ENCODE measurements at regions not wholly inside any gene's neighbourhood (a gene's known extent, or its start where the extent isn't known, plus 50 kb on each side); places are given as distances from the start of the nearest gene placed in this dataset.

DNA sequence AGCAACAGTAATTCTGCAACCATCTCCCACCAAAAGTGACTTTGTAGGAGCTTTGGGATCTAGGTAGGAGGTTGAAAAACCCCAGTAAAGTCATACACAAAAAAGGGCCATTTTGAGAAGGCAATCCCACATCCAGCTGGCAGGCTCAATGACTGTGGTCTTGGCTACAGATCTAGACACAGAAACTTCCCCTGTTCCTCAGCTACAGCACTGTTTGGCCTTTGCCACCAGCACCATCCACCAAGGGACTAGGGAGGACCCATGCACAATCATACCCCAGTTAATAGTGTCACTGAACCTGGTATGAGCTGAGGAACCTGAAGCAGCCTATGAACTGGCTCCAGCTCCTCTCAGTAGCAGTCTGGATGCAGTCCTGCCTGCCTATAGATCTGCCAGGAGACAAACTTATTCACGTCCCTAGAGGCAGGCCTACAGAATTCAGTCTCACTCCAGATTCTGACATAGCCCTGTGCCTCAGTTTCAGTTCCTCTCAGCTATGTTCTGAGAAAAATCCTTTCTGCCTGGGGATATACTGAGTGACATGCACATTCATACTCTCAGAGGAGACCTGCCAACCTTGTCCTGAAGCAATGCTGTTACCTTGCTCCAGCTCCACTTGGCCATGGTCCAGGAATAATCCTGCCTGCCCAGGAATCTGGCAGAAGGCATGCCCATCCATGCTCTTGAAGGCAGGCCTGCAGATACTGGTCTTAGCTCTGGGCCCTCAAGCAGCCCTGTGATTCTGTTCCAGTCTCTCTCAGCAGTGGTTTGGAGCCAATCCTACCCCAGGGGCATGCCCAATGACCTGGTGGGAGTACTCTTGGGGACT lies 2048.3 kb upstream of the PCDH20 start:
- 0 out of 2 replicates have a peak overlapping the region, but pooled peaks have one; percentile 10 for H3K27ac ChIP-seq (ENCODE audit: control insufficient read depth, insufficient read depth)
- ChIA-PET CTCF (no interaction called here), RAD21 (ENCODE audit: unreplicated experiment) (no interaction called here), POLR2A (no interaction called here), SMC1A (ENCODE audit: uncharacterized antibody, unreplicated experiment) (interaction anchor here (0.6 to 1.1 kb wide), 3 partner anchors 77 to 193 kb away, joined by 3 read pairs; no protein-coding TSS in a partner anchor)
- no peaks in the 10 kb centered on the region for H3K36me3 ChIP-seq (ENCODE audit: control insufficient read depth in 2 of 2, insufficient read depth in 2 of 2, low read length in 1 of 2)
- intact Hi-C loops (cut with micrococcal nuclease; ENCODE audit: unreplicated experiment) = no loop called here
- H3K79me2 ChIP-seq (ENCODE audit: control insufficient read depth, insufficient read depth, low read length) = no peaks in the 10 kb centered on the region
- WGBS (ENCODE audit: insufficient coverage, insufficient replicate concordance, low lambda C conversion rate, missing lambda C conversion rate) = 0% methylated on average over 1 of the region's 1 CpG
- H3K27me3 ChIP-seq (replicated peaks in 1 of 2; ENCODE audit: control insufficient read depth in 2 of 2, insufficient read depth in 2 of 2, low read length in 1 of 2) = no peaks in the 10 kb centered on the region
- FAIRE-seq = peak; percentile 84
- H3K4me3 ChIP-seq = no peak overlapping the region
- no peaks in the 10 kb centered on the region for H4K20me1 ChIP-seq (ENCODE audit: control insufficient read depth, insufficient read depth)
- BruUV-seq (replicated peaks) = no TSS peak
- H3K4me2 ChIP-seq (ENCODE audit: control insufficient read depth, insufficient read depth) = 0 out of 2 replicates have a peak overlapping the region, but pooled peaks have one; percentile 25
- peak; percentile 21 for DNase-seq (ENCODE audit: low read depth, low spot score)
- peak overlapping the region; percentile 44 for H2AFZ ChIP-seq (ENCODE audit: control insufficient read depth, low read depth, low read length)
- peak; percentile 99 for ATAC-seq
- peaks cover 6% of the 10 kb centered on the region; the same call in 1 of the 2 replicates for H3K4me1 ChIP-seq (ENCODE audit: control insufficient read depth, insufficient read depth, low read length)
- in situ Hi-C loops (cut with MboI) = no loop called here
- H3K9me3 ChIP-seq (replicated peaks; ENCODE audit: control insufficient read depth, insufficient read depth, low read length) = no peaks in the 10 kb centered on the region
- no peak overlapping the region for H3K9ac ChIP-seq (ENCODE audit: control insufficient read depth, insufficient read depth, low read length)
- no peak for TF ChIP-seq GATAD2B (conservative IDR thresholded peaks at IDR 0.05; ENCODE audit: low read depth)
- peak; percentile 42 to 51; a peak in 2 of 4 replicates for TF ChIP-seq IKZF2 (IDR thresholded peaks at IDR 0.05)
- peak; percentile 14; the same call in 1 of the 2 replicates for TF ChIP-seq RUNX3 (IDR thresholded peaks at IDR 0.05; ENCODE audit: low read length)
- TF ChIP-seq IKZF1 (conservative IDR thresholded peaks at IDR 0.05) = 0 out of 2 replicates have a peak, but pooled peaks have one; percentile 42
- TF ChIP-seq MEF2B (IDR thresholded peaks at IDR 0.05; ENCODE audit: partially characterized antibody, poor library complexity, severe bottlenecking) = peak; percentile 77
- no peak for TF ChIP-seq NR2F1 (conservative IDR thresholded peaks at IDR 0.05)
- no peak for TF ChIP-seq SIN3A (IDR thresholded peaks at IDR 0.05; ENCODE audit: low read depth, low read length)
- TF ChIP-seq MTA2 (IDR thresholded peaks at IDR 0.05; ENCODE audit: low read depth) = 0 out of 2 replicates have a peak, but pooled peaks have one; percentile 23
- no peak for TF ChIP-seq HDGF (IDR thresholded peaks at IDR 0.05)
- no peak for TF ChIP-seq MXI1 (IDR thresholded peaks at IDR 0.05; ENCODE audit: low read depth, low read length)
- TF ChIP-seq, protein P1, sequence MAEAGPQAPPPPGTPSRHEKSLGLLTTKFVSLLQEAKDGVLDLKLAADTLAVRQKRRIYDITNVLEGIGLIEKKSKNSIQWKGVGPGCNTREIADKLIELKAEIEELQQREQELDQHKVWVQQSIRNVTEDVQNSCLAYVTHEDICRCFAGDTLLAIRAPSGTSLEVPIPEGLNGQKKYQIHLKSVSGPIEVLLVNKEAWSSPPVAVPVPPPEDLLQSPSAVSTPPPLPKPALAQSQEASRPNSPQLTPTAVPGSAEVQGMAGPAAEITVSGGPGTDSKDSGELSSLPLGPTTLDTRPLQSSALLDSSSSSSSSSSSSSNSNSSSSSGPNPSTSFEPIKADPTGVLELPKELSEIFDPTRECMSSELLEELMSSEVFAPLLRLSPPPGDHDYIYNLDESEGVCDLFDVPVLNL (IDR thresholded peaks at IDR 0.05; ENCODE audit: low read depth, low read length) = no peak
- TF ChIP-seq, protein P2, sequence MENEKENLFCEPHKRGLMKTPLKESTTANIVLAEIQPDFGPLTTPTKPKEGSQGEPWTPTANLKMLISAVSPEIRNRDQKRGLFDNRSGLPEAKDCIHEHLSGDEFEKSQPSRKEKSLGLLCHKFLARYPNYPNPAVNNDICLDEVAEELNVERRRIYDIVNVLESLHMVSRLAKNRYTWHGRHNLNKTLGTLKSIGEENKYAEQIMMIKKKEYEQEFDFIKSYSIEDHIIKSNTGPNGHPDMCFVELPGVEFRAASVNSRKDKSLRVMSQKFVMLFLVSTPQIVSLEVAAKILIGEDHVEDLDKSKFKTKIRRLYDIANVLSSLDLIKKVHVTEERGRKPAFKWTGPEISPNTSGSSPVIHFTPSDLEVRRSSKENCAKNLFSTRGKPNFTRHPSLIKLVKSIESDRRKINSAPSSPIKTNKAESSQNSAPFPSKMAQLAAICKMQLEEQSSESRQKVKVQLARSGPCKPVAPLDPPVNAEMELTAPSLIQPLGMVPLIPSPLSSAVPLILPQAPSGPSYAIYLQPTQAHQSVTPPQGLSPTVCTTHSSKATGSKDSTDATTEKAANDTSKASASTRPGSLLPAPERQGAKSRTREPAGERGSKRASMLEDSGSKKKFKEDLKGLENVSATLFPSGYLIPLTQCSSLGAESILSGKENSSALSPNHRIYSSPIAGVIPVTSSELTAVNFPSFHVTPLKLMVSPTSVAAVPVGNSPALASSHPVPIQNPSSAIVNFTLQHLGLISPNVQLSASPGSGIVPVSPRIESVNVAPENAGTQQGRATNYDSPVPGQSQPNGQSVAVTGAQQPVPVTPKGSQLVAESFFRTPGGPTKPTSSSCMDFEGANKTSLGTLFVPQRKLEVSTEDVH (IDR thresholded peaks at IDR 0.05; ENCODE audit: low read depth, partially characterized antibody) = no peak
- TF ChIP-seq, protein P3, sequence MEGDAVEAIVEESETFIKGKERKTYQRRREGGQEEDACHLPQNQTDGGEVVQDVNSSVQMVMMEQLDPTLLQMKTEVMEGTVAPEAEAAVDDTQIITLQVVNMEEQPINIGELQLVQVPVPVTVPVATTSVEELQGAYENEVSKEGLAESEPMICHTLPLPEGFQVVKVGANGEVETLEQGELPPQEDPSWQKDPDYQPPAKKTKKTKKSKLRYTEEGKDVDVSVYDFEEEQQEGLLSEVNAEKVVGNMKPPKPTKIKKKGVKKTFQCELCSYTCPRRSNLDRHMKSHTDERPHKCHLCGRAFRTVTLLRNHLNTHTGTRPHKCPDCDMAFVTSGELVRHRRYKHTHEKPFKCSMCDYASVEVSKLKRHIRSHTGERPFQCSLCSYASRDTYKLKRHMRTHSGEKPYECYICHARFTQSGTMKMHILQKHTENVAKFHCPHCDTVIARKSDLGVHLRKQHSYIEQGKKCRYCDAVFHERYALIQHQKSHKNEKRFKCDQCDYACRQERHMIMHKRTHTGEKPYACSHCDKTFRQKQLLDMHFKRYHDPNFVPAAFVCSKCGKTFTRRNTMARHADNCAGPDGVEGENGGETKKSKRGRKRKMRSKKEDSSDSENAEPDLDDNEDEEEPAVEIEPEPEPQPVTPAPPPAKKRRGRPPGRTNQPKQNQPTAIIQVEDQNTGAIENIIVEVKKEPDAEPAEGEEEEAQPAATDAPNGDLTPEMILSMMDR (IDR thresholded peaks at IDR 0.05 in 2 of 3, conservative IDR thresholded peaks at IDR 0.05 in 1 of 3; ENCODE audit: control insufficient read depth in 2 of 3, extremely low read depth in 1 of 3, insufficient read depth in 1 of 3, low read depth in 3 of 3, low read length in 3 of 3) = no peak
